GM21381 (cell line): ENCODE measurements at regions not wholly inside any gene's neighbourhood (a gene's known extent, or its start where the extent isn't known, plus 50 kb on each side); places are given as distances from the start of the nearest gene placed in this dataset.

Experiments used
- ATAC-seq: cut with Tn5 transposase; IDR thresholded peaks from one replicate; pipeline ENCODE4 v1.9.1; 2021; ENCODE audit warnings: mild to moderate bottlenecking, moderate library complexity; ENCODE audit not compliant: unreplicated experiment

- no peak for ATAC-seq
Observed at GRCh38 chr9:7960320-7961050, 160.9 kb upstream of the DMAC1 start.

DNA sequence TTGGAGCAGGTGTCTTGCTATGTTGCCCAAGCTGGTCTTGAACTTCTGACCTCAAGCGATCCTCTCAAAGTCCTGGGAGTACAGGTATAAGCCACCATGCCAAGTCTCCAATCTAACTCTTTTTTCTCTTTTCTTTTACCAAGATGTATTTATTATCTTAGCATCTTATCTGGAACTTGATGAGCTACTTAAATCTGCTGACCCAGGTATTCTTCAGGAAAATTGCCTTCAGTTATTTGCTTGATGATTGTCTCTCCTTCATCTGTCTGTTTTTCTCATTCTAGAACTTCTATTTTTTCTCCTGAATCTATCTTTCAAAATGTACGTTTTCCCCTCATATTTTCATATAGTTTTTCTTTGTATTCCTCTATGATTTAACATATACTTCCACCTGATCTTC lies 158.2 kb upstream of the DMAC1 start:
- ATAC-seq = no peak

- ATAC-seq = no peak
Observed at GRCh38 chr9:7947577-7947976, 148.0 kb upstream of the DMAC1 start.

DNA sequence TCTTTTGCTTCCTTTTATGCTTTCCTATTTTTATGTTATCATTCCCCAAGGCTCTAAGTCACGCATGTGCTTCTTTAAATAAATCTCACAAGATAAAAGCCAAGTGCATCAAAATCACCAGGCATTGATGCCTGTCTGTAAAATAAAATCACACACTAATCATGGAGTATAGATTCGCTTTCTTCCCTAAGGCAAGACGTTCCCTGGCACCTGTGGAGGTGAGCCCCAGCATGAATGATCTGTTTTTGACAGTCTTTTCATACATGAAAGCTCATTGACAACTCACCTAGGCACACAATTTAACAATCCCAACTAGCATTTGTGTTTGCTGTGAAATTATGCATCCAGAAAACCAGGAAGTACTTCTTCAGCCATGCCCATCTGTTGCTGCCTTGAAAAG lies 146.9 kb upstream of the DMAC1 start:
- no peak for ATAC-seq

- no peak for ATAC-seq
Observed at GRCh38 chr9:7944572-7944971, 145.0 kb upstream of the DMAC1 start.

DNA sequence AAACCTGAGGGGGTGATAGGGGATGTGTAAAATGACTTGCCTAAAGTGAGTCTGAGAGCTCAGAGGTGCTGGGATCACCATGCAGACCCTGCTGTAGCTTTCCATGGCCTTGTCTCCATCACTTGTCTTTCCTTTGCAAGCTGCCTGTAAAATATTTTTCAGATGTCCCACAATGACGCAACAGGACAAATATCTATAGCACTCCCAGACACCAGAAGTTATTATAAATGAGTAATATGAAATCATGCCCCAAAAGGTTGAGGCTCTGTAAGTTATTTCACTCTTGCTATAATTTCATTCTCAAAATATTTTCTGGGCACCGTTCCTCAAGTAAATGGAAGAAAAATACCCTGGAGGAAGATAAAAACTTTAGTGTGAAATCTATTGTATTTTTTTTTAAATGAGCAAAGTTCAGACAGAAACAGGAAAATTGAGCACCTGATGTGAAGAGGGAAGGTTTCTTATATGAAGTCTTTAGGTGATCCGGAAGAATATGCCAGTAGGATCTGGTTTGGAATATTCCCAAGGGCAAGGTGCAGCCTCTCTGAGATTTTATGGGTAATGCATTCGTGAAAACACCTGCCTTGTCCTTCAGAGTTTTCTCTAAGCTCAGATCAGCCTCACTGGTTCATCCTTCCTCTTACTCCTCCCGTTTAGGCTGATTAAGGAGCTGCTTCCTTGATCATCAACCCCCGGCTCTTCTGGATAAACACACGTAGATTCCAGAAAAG lies 138.3 kb upstream of the DMAC1 start:
- no peak for ATAC-seq

GRCh38 chr9:7936996-7937395 lies 137.4 kb upstream of the DMAC1 start:
- ATAC-seq = no peak

DNA sequence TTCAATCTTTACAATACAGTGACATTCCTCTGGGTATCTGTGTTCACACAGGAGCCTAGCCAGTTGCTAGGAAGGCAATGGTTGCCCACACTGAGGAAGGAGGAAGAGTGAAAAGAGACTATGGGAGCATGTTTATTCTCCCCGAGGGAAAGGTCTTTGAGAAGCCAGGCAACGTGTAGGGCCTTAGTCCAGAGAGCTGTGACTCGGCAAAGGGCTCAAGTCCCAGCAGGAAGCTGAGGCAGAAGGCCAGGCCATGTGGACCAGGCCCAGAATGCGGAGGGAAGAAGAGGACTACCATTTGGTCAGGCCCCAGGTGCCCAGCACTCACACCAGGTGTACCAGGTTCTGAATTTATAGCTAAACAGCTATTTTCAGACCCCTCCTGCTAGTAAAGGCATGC lies 136.6 kb upstream of the DMAC1 start:
- ATAC-seq = no peak

DNA sequence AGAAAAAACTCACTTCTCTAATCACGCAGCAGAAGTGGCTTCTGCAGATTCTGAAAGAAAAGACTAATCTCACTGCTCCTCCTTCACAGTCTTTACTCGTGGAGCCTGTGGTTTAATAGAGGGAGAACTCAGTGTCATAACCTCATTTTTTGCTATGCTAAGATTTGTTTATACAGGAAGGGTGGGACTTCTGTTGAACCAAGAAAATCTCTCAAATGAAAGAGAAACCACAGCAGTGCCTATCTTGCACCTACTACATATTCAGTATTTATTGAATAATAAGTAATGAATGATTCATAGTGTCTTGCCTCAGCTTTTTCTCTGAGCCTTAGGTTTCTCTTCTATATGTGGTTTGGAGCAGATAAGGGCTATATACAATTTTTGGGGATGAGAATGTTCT lies 136.1 kb upstream of the DMAC1 start:
- peak; percentile 80 for ATAC-seq

DNA sequence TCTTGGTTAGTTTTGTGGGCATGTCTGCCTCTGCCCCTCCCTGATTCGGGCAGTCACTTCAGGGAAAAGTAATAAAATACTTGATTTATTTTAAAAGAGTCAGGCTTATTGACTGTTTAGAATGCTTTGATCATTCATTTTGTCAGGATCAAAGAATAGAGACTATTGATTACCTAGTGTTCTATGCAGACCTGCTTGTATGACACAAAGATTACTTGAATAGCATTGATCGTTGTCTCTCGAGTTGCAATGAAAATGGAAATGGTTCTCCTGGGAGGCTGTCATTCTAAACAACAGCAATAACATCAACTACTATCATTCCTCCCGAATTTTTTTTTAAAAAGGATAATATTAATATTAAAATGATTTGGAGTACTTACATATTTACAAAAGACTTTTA lies 133.2 kb upstream of the DMAC1 start:
- ATAC-seq = no peak

DNA sequence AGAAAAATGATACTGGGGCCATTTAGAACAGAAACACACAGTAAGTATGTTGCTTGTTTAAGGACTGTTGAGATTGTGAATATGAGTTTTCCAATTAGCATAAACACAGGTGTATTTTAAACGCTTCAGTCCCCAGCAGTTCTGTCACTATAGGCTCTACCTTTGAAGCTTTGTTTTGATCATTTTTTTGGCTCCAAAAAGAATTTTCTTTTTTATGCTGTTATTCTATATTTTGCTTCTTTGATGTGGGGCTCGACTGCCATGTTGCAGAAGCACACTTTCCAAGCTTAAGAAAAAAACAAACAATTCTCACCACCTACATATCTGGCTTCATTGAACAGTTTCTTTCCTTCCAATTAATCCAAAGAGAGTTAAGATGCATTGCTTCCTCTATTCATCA lies 131.0 kb upstream of the DMAC1 start:
- ATAC-seq = no peak

DNA sequence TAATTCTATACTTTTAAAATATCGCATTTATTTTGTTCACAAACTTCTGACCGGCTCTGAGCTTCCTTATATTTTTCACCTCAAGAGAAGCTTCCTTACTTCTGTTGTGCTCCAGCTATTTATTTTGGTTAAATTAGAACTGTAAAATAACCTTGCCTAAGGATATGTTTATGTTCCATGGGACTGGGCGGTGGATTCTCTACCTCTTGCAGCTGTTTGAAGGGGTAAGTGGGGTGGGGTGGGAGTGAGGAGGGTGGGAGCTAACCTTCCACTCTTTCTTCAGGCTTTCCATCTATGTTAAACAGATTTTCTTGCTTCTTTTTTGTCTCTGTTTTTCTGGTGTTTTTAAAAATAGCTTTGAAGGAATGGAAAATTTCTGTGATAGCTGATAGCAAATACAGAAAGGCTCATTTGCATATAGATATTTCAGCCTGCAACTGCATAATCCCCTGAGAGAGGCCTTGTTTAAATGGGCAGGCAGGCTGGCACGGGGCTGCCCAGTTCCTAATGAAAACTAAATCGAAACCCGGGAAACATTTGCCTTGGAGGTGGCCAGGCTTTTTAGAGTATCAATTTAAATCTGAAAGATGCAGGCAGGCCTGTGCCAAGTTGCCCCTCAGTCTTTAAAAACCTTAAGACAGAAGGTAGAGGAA lies 122.1 kb upstream of the DMAC1 start:
- no peak for ATAC-seq

DNA sequence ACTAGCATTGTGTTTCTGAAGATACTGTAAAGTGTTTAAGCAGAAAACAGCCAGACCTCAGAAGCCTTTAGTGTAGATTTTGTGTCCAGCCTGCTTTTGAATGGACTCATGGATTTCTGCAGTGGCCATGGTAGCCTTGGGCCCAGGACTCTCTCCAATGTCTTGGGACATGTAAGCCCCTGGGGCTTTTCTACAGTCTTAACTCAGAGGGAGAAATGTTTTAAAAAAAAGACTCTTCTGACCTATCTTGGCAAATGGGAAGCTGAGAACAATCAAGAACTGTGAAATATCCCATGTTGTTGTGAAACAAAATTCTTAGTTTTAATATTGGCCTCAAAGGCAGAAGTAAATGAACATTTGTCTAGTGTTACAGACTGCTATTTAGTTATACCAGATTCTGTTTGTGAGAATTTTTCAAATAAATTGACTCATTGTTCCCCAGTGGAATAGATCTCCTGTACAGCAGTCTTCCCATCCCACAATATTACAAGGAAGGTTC lies 112.5 kb upstream of the DMAC1 start:
- no peak for ATAC-seq

DNA sequence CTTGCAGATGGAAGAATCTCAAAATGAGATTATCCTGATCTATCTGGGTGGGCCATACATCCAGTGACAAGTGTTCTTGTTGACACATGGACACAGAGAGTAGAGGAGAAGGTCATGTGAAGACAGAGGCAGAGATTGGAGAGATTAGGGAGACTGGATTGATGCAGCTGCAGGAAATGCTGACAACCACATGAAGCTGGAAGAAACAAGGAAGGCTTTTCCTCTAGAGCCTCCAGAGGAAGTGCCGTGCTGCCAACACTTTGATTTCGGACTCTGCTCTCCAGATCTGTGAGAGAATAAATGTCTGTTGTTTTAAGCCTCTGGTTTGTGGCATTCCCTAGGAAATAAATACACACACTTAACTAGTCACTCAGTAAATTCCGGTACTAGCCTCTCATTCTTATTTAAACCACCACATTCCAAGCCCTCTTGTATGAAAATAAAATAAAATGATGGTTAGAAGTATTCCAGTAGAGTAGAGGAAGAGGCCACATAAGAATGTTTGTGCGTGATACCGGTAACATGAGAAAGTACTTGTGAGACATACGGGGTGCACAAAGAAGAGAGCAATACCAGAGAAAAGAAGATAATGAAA lies 110.9 kb upstream of the DMAC1 start:
- no peak for ATAC-seq

DNA sequence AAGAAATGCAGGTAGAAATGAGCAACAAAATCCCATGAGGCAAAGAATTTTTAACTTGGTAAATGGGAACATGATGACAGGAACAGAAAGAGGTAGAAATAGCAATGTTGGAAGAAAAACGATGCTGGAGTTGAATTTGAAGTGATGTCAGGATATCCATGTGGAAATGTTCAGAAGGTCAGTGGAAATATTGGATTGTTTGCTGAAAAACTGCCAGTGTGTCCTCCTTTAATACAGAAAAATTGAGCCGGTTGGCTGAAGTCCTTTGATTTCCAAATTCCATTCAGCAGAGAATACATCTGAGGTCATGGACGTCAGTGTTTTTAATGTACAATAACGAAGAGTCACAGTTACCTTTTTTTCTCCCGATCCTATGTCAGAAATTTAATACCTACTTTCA lies 110.0 kb upstream of the DMAC1 start:
- no peak for ATAC-seq

DNA sequence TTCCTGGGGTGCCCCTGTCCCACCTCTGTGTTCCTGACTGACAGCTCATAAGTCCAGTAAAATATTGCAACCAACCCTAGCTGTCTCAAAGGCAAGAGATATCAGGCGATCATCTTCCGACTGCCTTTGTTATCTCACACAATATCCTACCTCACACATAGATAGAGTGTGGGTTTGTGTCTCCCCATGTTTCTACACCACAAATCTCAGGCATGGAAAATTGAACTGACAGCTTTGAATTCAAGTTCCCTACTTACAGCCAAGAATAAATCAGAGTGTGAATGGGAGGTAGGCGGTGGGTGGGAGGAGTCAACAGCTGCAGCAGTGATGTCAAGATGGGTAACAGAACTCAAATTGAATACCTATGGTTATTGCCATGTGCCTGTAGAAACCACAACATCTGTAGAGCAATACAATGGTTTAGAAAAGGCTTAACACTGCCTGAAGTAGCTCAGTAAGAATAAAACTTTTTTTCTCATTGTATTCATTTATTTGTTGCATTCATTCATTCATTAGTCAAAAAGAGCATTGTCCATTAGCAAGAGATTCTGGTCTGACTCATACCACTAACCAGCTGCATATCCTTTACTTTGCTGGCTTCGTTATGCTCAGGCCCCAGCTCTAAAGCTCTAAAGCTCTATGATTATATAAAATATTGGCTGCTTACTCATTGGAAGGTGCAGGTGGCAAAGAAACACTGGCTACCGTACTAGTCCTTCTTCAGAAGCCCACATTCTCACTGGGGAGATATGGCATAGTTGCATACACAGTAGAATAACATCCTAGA lies 108.2 kb upstream of the DMAC1 start:
- ATAC-seq = no peak

DNA sequence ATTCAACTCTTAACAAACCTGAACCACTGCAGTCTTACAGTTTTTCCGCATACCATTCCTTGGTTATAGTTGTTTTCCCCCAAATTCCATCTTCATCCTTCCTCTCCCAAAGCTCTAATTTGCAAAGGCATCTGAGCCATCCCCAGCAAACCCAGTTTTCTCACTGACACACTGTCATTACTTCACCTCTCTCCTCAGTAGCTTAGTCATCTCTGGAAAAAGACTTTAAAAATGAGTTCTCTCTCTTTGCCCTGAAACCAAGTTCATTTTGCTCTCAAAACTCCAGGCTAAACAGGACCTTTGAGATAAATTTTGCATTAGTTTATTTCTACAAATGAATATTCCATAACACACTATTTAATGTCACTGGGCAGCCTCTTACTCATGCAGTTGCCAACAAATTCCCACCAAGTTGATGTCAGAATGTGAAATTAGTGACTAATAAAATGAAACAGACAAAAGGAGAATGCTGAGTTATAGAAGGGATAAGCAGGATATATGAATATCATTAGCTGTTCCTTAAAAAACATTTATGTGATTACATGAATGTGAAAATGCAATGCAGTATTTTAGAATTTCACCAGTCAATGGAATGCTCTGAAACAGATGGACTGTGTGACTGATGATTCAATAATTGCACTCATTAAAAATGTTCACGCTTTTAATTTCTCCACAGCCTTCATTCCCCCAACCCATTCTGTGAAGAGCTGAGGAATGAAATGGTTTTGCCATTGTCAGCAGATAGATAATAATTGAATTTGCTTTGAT lies 107.4 kb upstream of the DMAC1 start:
- no peak for ATAC-seq

DNA sequence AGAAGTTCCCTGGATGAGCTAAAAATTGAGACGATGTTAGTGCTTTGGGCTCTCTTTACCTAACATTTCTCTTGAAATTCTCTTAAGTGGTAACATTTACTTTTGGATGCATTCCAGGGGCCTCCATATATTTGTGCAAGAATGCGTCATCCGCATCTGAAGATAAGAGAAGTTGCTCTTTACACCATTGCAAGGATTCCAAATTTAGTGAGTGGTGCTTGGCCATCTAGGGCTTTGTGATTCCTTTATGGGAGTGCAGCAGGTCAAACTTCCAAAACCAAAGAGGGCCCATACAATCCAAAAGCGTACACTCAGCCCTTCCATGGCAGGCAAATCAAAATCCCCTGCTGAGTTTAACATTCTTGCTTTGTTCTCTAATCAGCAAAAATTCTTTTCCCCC lies 102.0 kb upstream of the DMAC1 start:
- ATAC-seq = no peak

GRCh38 chr9:7900541-7900940 lies 101.0 kb upstream of the DMAC1 start:
- no peak for ATAC-seq

- no peak for ATAC-seq
Observed at GRCh38 chr9:7899753-7900152, 100.2 kb upstream of the DMAC1 start.
